ENCODE measurements at regions not wholly inside any gene's neighbourhood (a gene's known extent, or its start where the extent isn't known, plus 50 kb on each side); places are given as distances from the start of the nearest gene placed in this dataset.

DNA sequence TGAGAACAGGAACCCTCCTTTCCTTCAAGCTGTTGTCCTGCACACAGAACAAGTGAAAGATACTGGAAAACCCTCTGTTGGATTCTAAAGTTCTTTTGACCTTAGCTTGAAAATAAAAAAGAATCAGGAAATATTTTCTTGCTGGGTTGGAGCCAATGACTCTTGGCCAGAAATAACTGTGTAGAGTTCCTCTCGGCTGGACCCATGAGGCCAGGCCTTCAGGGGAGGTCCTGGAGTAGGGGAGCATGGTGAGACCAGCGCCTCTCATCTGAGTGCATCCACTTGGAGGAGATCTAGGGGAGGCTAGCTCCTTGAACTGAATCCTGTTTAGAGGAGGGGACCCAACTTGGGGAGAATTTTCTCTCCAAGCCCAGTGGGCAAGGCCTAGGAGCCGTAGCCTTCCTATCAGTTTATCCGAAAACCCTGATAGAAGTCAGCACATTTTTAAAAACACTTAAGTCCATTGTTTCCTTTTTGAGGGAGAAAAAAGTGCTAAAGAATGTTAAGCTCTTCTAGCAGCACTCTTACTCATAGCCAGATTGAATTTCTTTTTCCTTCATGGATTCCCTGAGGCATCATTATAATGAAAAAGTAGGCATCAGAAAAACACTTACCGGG, 635.7 kb upstream of the ANKRD30A start:
- no TSS peak for BruUV-seq (replicated peaks)
- Histone ChIP-seq H4K20me1 (ENCODE audit: insufficient read depth) (no peaks in the 10 kb centered on the region), H3K4me2 (ENCODE audit: low read length) (no peak overlapping the region), H3K9ac (ENCODE audit: low read length) (no peak overlapping the region), H3K79me2 (ENCODE audit: insufficient read depth, low read length) (no peaks in the 10 kb centered on the region), H3K9me3 (ENCODE audit: control insufficient read depth in 1 of 2, insufficient read depth in 1 of 2, low read depth in 1 of 2, low read length in 2 of 2) (peaks cover 0 to 15% of the 10 kb centered on the region in 2 experiments; a peak in 2 of 4 replicates), H3K9me2 (ENCODE audit: insufficient read depth) (no peaks in the 10 kb centered on the region), H2AFZ (ENCODE audit: low read depth, low read length, poor library complexity, severe bottlenecking) (no peak overlapping the region), H3K4me3 (replicated peaks in 1 of 2; ENCODE audit: low read depth in 1 of 2, low read length in 2 of 2) (no peak overlapping the region), H3K36me3 (ENCODE audit: control insufficient read depth in 1 of 2, insufficient read depth in 2 of 2, low read length in 2 of 2) (no peaks in the 10 kb centered on the region), H3K27ac (ENCODE audit: low read depth, low read length) (no peak overlapping the region), H3K27me3 (ENCODE audit: insufficient read depth, low read length) (no peaks in the 10 kb centered on the region), H3K4me1 (ENCODE audit: control insufficient read depth in 1 of 2, insufficient read depth in 2 of 2, low read length in 2 of 2) (no peaks in the 10 kb centered on the region)
- DNase-seq (ENCODE audit: low read depth, low spot score): no peak
- intact Hi-C loops (cut with micrococcal nuclease): no loop called here
- TF ChIP-seq CBX3 (IDR thresholded peaks at IDR 0.05; ENCODE audit: low read depth): no peak
- TF ChIP-seq YY1 (IDR thresholded peaks at IDR 0.05; ENCODE audit: extremely low read depth, insufficient replicate concordance, low read depth, low read length): no peak
- TF ChIP-seq POLR2A (IDR thresholded peaks at IDR 0.05; ENCODE audit: borderline replicate concordance, extremely low read depth, insufficient read depth, insufficient read length): no peak
- no peak for TF ChIP-seq SP1 (IDR thresholded peaks at IDR 0.05; ENCODE audit: low read depth)
- no peak for TF ChIP-seq ZNF274 (IDR thresholded peaks at IDR 0.05; ENCODE audit: low read depth, low read length)
- TF ChIP-seq EZH2phosphoT487 (IDR thresholded peaks at IDR 0.05; ENCODE audit: borderline replicate concordance): no peak
- TF ChIP-seq, protein P1, sequence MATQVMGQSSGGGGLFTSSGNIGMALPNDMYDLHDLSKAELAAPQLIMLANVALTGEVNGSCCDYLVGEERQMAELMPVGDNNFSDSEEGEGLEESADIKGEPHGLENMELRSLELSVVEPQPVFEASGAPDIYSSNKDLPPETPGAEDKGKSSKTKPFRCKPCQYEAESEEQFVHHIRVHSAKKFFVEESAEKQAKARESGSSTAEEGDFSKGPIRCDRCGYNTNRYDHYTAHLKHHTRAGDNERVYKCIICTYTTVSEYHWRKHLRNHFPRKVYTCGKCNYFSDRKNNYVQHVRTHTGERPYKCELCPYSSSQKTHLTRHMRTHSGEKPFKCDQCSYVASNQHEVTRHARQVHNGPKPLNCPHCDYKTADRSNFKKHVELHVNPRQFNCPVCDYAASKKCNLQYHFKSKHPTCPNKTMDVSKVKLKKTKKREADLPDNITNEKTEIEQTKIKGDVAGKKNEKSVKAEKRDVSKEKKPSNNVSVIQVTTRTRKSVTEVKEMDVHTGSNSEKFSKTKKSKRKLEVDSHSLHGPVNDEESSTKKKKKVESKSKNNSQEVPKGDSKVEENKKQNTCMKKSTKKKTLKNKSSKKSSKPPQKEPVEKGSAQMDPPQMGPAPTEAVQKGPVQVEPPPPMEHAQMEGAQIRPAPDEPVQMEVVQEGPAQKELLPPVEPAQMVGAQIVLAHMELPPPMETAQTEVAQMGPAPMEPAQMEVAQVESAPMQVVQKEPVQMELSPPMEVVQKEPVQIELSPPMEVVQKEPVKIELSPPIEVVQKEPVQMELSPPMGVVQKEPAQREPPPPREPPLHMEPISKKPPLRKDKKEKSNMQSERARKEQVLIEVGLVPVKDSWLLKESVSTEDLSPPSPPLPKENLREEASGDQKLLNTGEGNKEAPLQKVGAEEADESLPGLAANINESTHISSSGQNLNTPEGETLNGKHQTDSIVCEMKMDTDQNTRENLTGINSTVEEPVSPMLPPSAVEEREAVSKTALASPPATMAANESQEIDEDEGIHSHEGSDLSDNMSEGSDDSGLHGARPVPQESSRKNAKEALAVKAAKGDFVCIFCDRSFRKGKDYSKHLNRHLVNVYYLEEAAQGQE (IDR thresholded peaks at IDR 0.05; ENCODE audit: low read depth): no peak
- TF ChIP-seq JUND (IDR thresholded peaks at IDR 0.05): no peak
- TF ChIP-seq, protein P2, sequence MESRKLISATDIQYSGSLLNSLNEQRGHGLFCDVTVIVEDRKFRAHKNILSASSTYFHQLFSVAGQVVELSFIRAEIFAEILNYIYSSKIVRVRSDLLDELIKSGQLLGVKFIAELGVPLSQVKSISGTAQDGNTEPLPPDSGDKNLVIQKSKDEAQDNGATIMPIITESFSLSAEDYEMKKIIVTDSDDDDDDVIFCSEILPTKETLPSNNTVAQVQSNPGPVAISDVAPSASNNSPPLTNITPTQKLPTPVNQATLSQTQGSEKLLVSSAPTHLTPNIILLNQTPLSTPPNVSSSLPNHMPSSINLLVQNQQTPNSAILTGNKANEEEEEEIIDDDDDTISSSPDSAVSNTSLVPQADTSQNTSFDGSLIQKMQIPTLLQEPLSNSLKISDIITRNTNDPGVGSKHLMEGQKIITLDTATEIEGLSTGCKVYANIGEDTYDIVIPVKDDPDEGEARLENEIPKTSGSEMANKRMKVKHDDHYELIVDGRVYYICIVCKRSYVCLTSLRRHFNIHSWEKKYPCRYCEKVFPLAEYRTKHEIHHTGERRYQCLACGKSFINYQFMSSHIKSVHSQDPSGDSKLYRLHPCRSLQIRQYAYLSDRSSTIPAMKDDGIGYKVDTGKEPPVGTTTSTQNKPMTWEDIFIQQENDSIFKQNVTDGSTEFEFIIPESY (IDR thresholded peaks at IDR 0.05; ENCODE audit: extremely low read depth, insufficient replicate concordance, low read length): no peak
- TF ChIP-seq, protein P3, sequence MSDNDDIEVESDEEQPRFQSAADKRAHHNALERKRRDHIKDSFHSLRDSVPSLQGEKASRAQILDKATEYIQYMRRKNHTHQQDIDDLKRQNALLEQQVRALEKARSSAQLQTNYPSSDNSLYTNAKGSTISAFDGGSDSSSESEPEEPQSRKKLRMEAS (IDR thresholded peaks at IDR 0.05): no peak
- no peak for TF ChIP-seq FOSL1 (IDR thresholded peaks at IDR 0.05; ENCODE audit: low read depth)
- no peak for TF ChIP-seq ELF1 (IDR thresholded peaks at IDR 0.05; ENCODE audit: borderline replicate concordance, low read depth)
- no peak for TF ChIP-seq POLR2AphosphoS5 (IDR thresholded peaks at IDR 0.05; ENCODE audit: low read depth, low read length)
- no peak for TF ChIP-seq EGR1 (IDR thresholded peaks at IDR 0.05; ENCODE audit: low read depth)
- TF ChIP-seq, protein P4, sequence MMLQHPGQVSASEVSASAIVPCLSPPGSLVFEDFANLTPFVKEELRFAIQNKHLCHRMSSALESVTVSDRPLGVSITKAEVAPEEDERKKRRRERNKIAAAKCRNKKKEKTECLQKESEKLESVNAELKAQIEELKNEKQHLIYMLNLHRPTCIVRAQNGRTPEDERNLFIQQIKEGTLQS (IDR thresholded peaks at IDR 0.05): no peak
- ChIA-PET POLR2A (no interaction called here), RAD21 (ENCODE audit: low non-redundant PET in 1 of 2, low total read pairs in 2 of 2, uncharacterized antibody in 2 of 2, unreplicated experiment in 2 of 2) (no interaction called here), CTCF (no interaction called here)
- ATAC-seq: no peak
